Endothelial cell of umbilical vein (primary cell): ENCODE measurements at regions not wholly inside any gene's neighbourhood (a gene's known extent, or its start where the extent isn't known, plus 50 kb on each side); places are given as distances from the start of the nearest gene placed in this dataset.

ENCODE experiments used
- BruUV-seq: library from RNA; stranded (reverse); fragments of 400-500 nt; replicated peaks from 2 replicates; lab custom pipeline; 2021; lab: Mats Ljungman, UMichigan
- CTCF ChIA-PET: fragments of 300-600, 350-600 bp; sonication (Branson Sonifier 250); formaldehyde crosslinking; loops from one replicate; lab custom pipeline; 2021; ENCODE audit warnings: antibody characterized with exemption, inconsistent platforms; lab: Charles Lee
- POLR2A ChIA-PET: fragments of 300-600, 350-600 bp; sonication (Branson Sonifier 250); formaldehyde crosslinking; loops from one replicate; lab custom pipeline; 2021; ENCODE audit warnings: antibody characterized with exemption, inconsistent platforms; lab: Charles Lee
- DNase-seq: peaks from one replicate; pipeline ENCODE4 v3.0.0-alpha.2; 2011; ENCODE audit warnings: low read depth, low spot score
- FAIRE-seq: peaks from 2 replicates; lab custom pipeline; 2011; peaks lifted over from hg19 to GRCh38; lab: Jason Lieb, UNC
- H2AFZ ChIP-seq: 2 replicates; pipeline ENCODE4 v1.6.0; 2012; ENCODE audit warnings: low read depth, low read length, control low read depth, inconsistent platforms
- H3K27ac ChIP-seq: 2 replicates; pipeline ENCODE4 v1.5.1; 2011; ENCODE audit warnings: low read depth, mild to moderate bottlenecking, control low read depth, low read length, moderate library complexity; ENCODE audit not compliant: insufficient read depth
- H3K27me3 ChIP-seq, 2 experiments: 2 replicates each; pipeline versions ENCODE4 v1.6.0 to v1.6.1; 2011; ENCODE audit warnings: low read length in 2 of 2, mixed read lengths in 1 of 2; ENCODE audit not compliant: control insufficient read depth in 2 of 2, insufficient read depth in 2 of 2
- H3K36me3 ChIP-seq, 2 experiments: 2 replicates in 1 of 2; 3 replicates in 1 of 2; pipeline ENCODE4 v1.5.1; 2011; ENCODE audit warnings: low read length in 2 of 2, mild to moderate bottlenecking in 1 of 2, moderate library complexity in 1 of 2; ENCODE audit not compliant: control insufficient read depth in 2 of 2, insufficient read depth in 2 of 2; ENCODE audit errors: extremely low read depth in 1 of 2
- H3K4me1 ChIP-seq: 3 replicates; pipeline ENCODE4 v1.5.1; 2011; ENCODE audit warnings: mild to moderate bottlenecking, low read length; ENCODE audit not compliant: control insufficient read depth, insufficient read depth; ENCODE audit errors: extremely low read depth
- H3K4me2 ChIP-seq: 2 replicates; pipeline ENCODE4 v1.6.1; 2011; ENCODE audit warnings: low read length, control low read depth, mixed read lengths; ENCODE audit not compliant: insufficient read depth
- H3K4me3 ChIP-seq, 3 experiments: fragments of 200-600 bp in 1 of 3; sonication (generic), shearing (Covaris generic) in 1 of 3; replicated peaks in 1 of 3; 2 replicates each; pipeline ENCODE4 v1.5.1; 2011 to 2016; ENCODE audit warnings: control low read depth in 3 of 3, low read length in 3 of 3, mild to moderate bottlenecking in 2 of 3, inconsistent platforms in 1 of 3, low read depth in 1 of 3, moderate library complexity in 1 of 3; ENCODE audit not compliant: insufficient read depth in 1 of 3
- H3K79me2 ChIP-seq: 2 replicates; pipeline ENCODE4 v1.6.0; 2012; ENCODE audit warnings: low read length, inconsistent platforms; ENCODE audit not compliant: control insufficient read depth, insufficient read depth
- H3K9ac ChIP-seq: replicated peaks from 2 replicates; pipeline ENCODE3; 2011; ENCODE audit warnings: low read length, control low read depth; ENCODE audit not compliant: insufficient read depth; ENCODE audit errors: extremely low read depth
- H3K9me1 ChIP-seq: replicated peaks from 3 replicates; pipeline ENCODE4 v1.6.0; 2011; ENCODE audit warnings: mild to moderate bottlenecking, low read length; ENCODE audit not compliant: control insufficient read depth, insufficient read depth; ENCODE audit errors: extremely low read depth
- H3K9me3 ChIP-seq: replicated peaks from 2 replicates; pipeline ENCODE4 v1.5.1; 2012; ENCODE audit warnings: low read length, inconsistent platforms; ENCODE audit not compliant: control insufficient read depth, insufficient read depth
- H4K20me1 ChIP-seq: replicated peaks from 2 replicates; pipeline ENCODE3; 2011; ENCODE audit warnings: mild to moderate bottlenecking, low read length; ENCODE audit not compliant: control insufficient read depth, insufficient read depth; ENCODE audit errors: extremely low read depth
- CTCF ChIP-seq, 2 donors: IDR thresholded peaks; 1 replicate in 1 of 2; 2 replicates in 1 of 2; pipeline ENCODE4 v1.5.1; 2011; ENCODE audit warnings: low read length in 2 of 2, mild to moderate bottlenecking in 2 of 2, moderate library complexity in 2 of 2, control low read depth in 1 of 2, inconsistent platforms in 1 of 2, low read depth in 1 of 2; ENCODE audit not compliant: insufficient read depth in 1 of 2; ENCODE audit errors: extremely low read depth in 1 of 2
- EZH2 ChIP-seq: IDR thresholded peaks from 2 replicates; pipeline ENCODE4 v1.6.1; 2012; ENCODE audit warnings: borderline replicate concordance, low read depth, mild to moderate bottlenecking, moderate library complexity, low read length, inconsistent platforms; ENCODE audit not compliant: severe bottlenecking
- FOS ChIP-seq: IDR thresholded peaks from 2 replicates; pipeline ENCODE4 v1.6.1; 2011; ENCODE audit warnings: mild to moderate bottlenecking, low read length, moderate library complexity, borderline replicate concordance; ENCODE audit not compliant: insufficient read depth
- JUN ChIP-seq: IDR thresholded peaks from 2 replicates; pipeline ENCODE4 v1.6.1; 2011; ENCODE audit warnings: borderline replicate concordance, low read depth; ENCODE audit not compliant: insufficient read length, insufficient read depth
- MYC ChIP-seq: IDR thresholded peaks from one replicate; pipeline ENCODE4 v1.6.1; 2011; ENCODE audit warnings: mild to moderate bottlenecking, low read depth, low read length
- POLR2A ChIP-seq: IDR thresholded peaks from 2 replicates; pipeline ENCODE4 v1.6.1; 2012; ENCODE audit warnings: low read depth, mild to moderate bottlenecking, control low read depth, low read length
- POLR2AphosphoS5 ChIP-seq: IDR thresholded peaks from 2 replicates; pipeline ENCODE4 v1.6.1; 2012; ENCODE audit warnings: low read depth, mild to moderate bottlenecking, control low read depth, low read length, moderate library complexity; ENCODE audit not compliant: insufficient read depth
- dilution Hi-C: fragments of 300-500 bp; cut with MboI; formaldehyde crosslinking; loops from one replicate; pipeline ENCODE4 v1.15.0; 2019; ENCODE audit warnings: low sequenced_read_pairs; ENCODE audit not compliant: extremely low pct_ligation_motif_present
- intact Hi-C: fragments of 100-400 bp; cut with micrococcal nuclease; formaldehyde crosslinking; loops from one replicate; pipeline ENCODE4 v1.10.0; 2022
- TF ChIP-seq, protein P1 (sequence below): IDR thresholded peaks from 2 replicates; pipeline ENCODE4 v1.6.1; 2011; ENCODE audit not compliant: insufficient read depth, insufficient read length

- CTCF ChIA-PET: interaction anchor here (0.6 to 2.9 kb wide), 15 partner anchors 9 to 1186 kb away, joined by 3 to 39 read pairs (median 4); partner anchors contain the start of gene CBLN2
- Histone ChIP-seq H3K27me3 (no peaks in the 10 kb centered on the region), H3K4me3 (no peak overlapping the region), H3K36me3 (no peaks in the 10 kb centered on the region), H3K79me2 (no peaks in the 10 kb centered on the region), H4K20me1 (no peaks in the 10 kb centered on the region), H3K4me2 (no peak overlapping the region), H3K9me1 (no peaks in the 10 kb centered on the region), H2AFZ (no peak overlapping the region), H3K27ac (no peak overlapping the region), H3K9ac (no peak overlapping the region), H3K4me1 (no peaks in the 10 kb centered on the region), H3K9me3 (no peaks in the 10 kb centered on the region)
- dilution Hi-C loops: no loop called here
- DNase-seq: peak; percentile 51
- POLR2A ChIA-PET: no interaction called here
- TF ChIP-seq MYC: no peak
- peak; percentile 41 to 62 for TF ChIP-seq CTCF (IDR thresholded peaks at IDR 0.05; ENCODE audit: extremely low read depth in 1 of 2, insufficient read depth in 1 of 2, low read depth in 1 of 2, low read length in 2 of 2)
- intact Hi-C loops: loop anchor here (1.0 to 5.0 kb wide), 5 partner anchors 386 to 1292 kb away; no protein-coding TSS in a partner anchor
- BruUV-seq: no TSS peak
- FAIRE-seq: peak; percentile 57
Observed at GRCh38 chr18:71784777-71785176, 759.4 kb downstream of the CBLN2 start.

- CTCF ChIA-PET: interaction anchor here (1.2 kb wide), 1 partner anchor 43 kb away, joined by 3 read pairs; no protein-coding TSS in a partner anchor
Observed at GRCh38 chr18:71760541-71760940, 783.6 kb downstream of the CBLN2 start.

More at GRCh38 chr18:71760541-71760940, 783.6 kb downstream of the CBLN2 start:
- no peaks in the 10 kb centered on the region for H3K9me3 ChIP-seq
- H3K79me2 ChIP-seq: no peaks in the 10 kb centered on the region
- no peak overlapping the region for H3K4me2 ChIP-seq
- no peaks in the 10 kb centered on the region for H3K36me3 ChIP-seq
- H3K27me3 ChIP-seq: no peaks in the 10 kb centered on the region
- FAIRE-seq: no peak
- H3K4me1 ChIP-seq: no peaks in the 10 kb centered on the region
- no peak for DNase-seq
- dilution Hi-C loops: no loop called here
- no peaks in the 10 kb centered on the region for H4K20me1 ChIP-seq
- TF ChIP-seq CTCF (IDR thresholded peaks at IDR 0.05; ENCODE audit: extremely low read depth in 1 of 2, insufficient read depth in 1 of 2, low read depth in 1 of 2, low read length in 2 of 2) (no peak), POLR2A (no peak), EZH2 (no peak), FOS (no peak), POLR2AphosphoS5 (no peak), MYC (no peak), JUN (no peak)
- TF ChIP-seq, protein P1, sequence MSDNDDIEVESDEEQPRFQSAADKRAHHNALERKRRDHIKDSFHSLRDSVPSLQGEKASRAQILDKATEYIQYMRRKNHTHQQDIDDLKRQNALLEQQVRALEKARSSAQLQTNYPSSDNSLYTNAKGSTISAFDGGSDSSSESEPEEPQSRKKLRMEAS: no peak
- no peaks in the 10 kb centered on the region for H3K9me1 ChIP-seq
- H3K27ac ChIP-seq: no peak overlapping the region
- H3K9ac ChIP-seq: no peak overlapping the region
- BruUV-seq: no TSS peak
- intact Hi-C loops: no loop called here
- no peak overlapping the region for H3K4me3 ChIP-seq
- no peak overlapping the region for H2AFZ ChIP-seq
- POLR2A ChIA-PET: no interaction called here
